Erythroblast (primary cell): ENCODE measurements at regions not wholly inside any gene's neighbourhood (a gene's known extent, or its start where the extent isn't known, plus 50 kb on each side); places are given as distances from the start of the nearest gene placed in this dataset.

Experiments
- GATA1 ChIP-seq: IDR thresholded peaks from 2 replicates; pipeline ENCODE4 v1.6.1; 2011; ENCODE audit warnings: low read depth, mild to moderate bottlenecking, control low read depth, low read length, moderate library complexity
- POLR2A ChIP-seq: IDR thresholded peaks from 2 replicates; pipeline ENCODE4 v1.6.1; 2011; ENCODE audit warnings: mild to moderate bottlenecking, low read length

DNA sequence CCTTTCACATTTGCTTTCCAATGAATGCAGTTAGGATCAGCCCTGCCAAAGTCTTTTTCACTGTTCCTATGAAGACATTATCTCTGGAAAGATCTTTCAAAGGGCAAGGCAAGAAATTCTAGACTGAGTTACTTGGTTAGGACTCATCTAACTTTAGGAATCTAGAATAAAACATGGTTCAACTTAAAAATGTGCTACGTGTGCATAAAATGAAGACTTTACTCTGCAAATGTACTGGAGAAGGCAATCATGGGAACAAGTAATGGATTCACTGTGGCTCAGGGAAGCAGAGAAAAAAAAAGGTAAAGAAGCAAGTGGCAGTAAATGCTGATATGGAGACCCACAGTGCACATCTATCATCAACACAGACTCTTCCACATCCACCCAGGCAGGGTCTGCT, 297.4 kb downstream of the HNRNPD start:
- TF ChIP-seq POLR2A (no peak), GATA1 (no peak)
